Fibroblast of lung (primary cell): ENCODE measurements at regions not wholly inside any gene's neighbourhood (a gene's known extent, or its start where the extent isn't known, plus 50 kb on each side); places are given as distances from the start of the nearest gene placed in this dataset.

Experiments
- DNase-seq, 2 donors: peaks; one replicate each; pipeline versions ENCODE4 v3.0.0 to v3.0.0-alpha.2; 2010; ENCODE audit warnings: low read depth in 2 of 2
- H2AFZ ChIP-seq: 2 replicates; pipeline ENCODE4 v1.5.1; 2012; ENCODE audit warnings: low read length, control low read depth, inconsistent platforms
- H3K27ac ChIP-seq: 2 replicates; pipeline ENCODE4 v1.5.1; 2011; ENCODE audit warnings: low read length, control low read depth; ENCODE audit not compliant: insufficient read depth
- H3K27me3 ChIP-seq: 2 replicates; pipeline ENCODE4 v1.5.1; 2011; ENCODE audit warnings: mild to moderate bottlenecking, low read length; ENCODE audit not compliant: control insufficient read depth, insufficient read depth
- H3K36me3 ChIP-seq: 2 replicates; pipeline ENCODE4 v1.5.1; 2011; ENCODE audit warnings: low read length; ENCODE audit not compliant: control insufficient read depth, insufficient read depth
- H3K4me1 ChIP-seq: 2 replicates; pipeline ENCODE4 v1.5.1; 2011; ENCODE audit warnings: low read length; ENCODE audit not compliant: control insufficient read depth, insufficient read depth; ENCODE audit errors: extremely low read depth
- H3K4me2 ChIP-seq: 2 replicates; pipeline ENCODE4 v1.5.1; 2011; ENCODE audit warnings: low read length, control low read depth; ENCODE audit not compliant: insufficient read depth; ENCODE audit errors: extremely low read depth
- H3K4me3 ChIP-seq, 4 experiments: fragments of 200-600 bp in 1 of 4; sonication (generic) in 1 of 4; replicated peaks in 1 of 4; 2 replicates each; pipeline ENCODE4 v1.5.1; 2011 to 2016; ENCODE audit warnings: low read length in 4 of 4, low read depth in 3 of 4, mild to moderate bottlenecking in 3 of 4, control low read depth in 2 of 4, inconsistent platforms in 1 of 4, mixed read lengths in 1 of 4; ENCODE audit not compliant: insufficient read depth in 1 of 4; ENCODE audit errors: control extremely low read depth in 1 of 4
- H3K79me2 ChIP-seq: 2 replicates; pipeline ENCODE4 v1.5.1; 2012; ENCODE audit warnings: mild to moderate bottlenecking, low read length, inconsistent platforms; ENCODE audit not compliant: control insufficient read depth, insufficient read depth
- H3K9ac ChIP-seq: 2 replicates; pipeline ENCODE4 v1.5.1; 2011; ENCODE audit warnings: mild to moderate bottlenecking, low read length, control low read depth; ENCODE audit not compliant: insufficient read depth
- H3K9me3 ChIP-seq: 2 replicates; pipeline ENCODE4 v1.5.1; 2012; ENCODE audit warnings: low read depth, low read length; ENCODE audit not compliant: control insufficient read depth, insufficient read depth
- H4K20me1 ChIP-seq: 2 replicates; pipeline ENCODE4 v1.5.1; 2011; ENCODE audit warnings: low read length; ENCODE audit not compliant: control insufficient read depth, insufficient read depth; ENCODE audit errors: extremely low read depth
- CTCF ChIP-seq, 2 donors: IDR thresholded peaks in 1 of 2; conservative IDR thresholded peaks in 1 of 2; 1 replicate in 1 of 2; 2 replicates in 1 of 2; pipeline ENCODE4 v1.5.1; 2011 to 2012; ENCODE audit warnings: low read length in 2 of 2, control low read depth in 1 of 2, inconsistent platforms in 1 of 2, low read depth in 1 of 2, mild to moderate bottlenecking in 1 of 2
- EZH2 ChIP-seq: IDR thresholded peaks from 2 replicates; pipeline ENCODE4 v1.5.1; 2012; ENCODE audit warnings: low read length, control low read depth, mild to moderate bottlenecking; ENCODE audit errors: missing control alignments

DNA sequence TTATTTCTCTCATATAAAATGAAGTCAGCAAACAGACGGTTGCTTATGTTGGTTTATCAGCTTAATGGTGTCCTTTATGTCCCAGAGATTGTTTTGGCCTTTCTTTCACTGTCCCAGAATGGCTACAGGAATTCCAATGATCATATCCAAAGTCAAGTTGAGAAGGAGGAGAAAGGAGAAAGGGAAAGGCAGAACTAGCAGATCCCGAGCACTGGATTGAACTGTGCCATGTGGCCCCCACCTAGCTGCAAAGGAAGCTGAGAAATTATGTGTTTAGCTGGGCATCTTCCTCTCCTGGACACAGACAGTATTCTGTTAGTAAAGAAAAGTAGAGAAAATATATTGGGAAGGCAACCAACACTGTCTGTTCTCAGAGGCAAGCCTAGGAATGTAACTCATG, 90.7 kb upstream of the ANO4 start:
- Histone ChIP-seq H3K4me1 (peaks cover 4% of the 10 kb centered on the region), H3K4me3 (no peak overlapping the region), H4K20me1 (no peaks in the 10 kb centered on the region), H3K36me3 (no peaks in the 10 kb centered on the region), H3K9me3 (no peaks in the 10 kb centered on the region), H3K4me2 (no peak overlapping the region), H3K27me3 (no peaks in the 10 kb centered on the region), H3K79me2 (no peaks in the 10 kb centered on the region), H2AFZ (no peak overlapping the region), H3K9ac (no peak overlapping the region), H3K27ac (no peak overlapping the region)
- TF ChIP-seq CTCF (conservative IDR thresholded peaks at IDR 0.05 in 1 of 2, IDR thresholded peaks at IDR 0.05 in 1 of 2; ENCODE audit: low read depth in 1 of 2, low read length in 2 of 2) (no peak), EZH2 (no peak)
- no peak for DNase-seq

GRCh38 chr12:100706033-100706432, 88.5 kb upstream of the ANO4 start:
- H4K20me1 ChIP-seq: no peaks in the 10 kb centered on the region
- peak overlapping the region; percentile 75 for H2AFZ ChIP-seq
- TF ChIP-seq EZH2 (no peak), CTCF (conservative IDR thresholded peaks at IDR 0.05 in 1 of 2, IDR thresholded peaks at IDR 0.05 in 1 of 2; ENCODE audit: low read depth in 1 of 2, low read length in 2 of 2) (no peak)
- peak overlapping the region; percentile 62 for H3K4me2 ChIP-seq
- peaks cover 4% of the 10 kb centered on the region for H3K4me1 ChIP-seq
- no peaks in the 10 kb centered on the region for H3K36me3 ChIP-seq
- no peaks in the 10 kb centered on the region for H3K27me3 ChIP-seq
- H3K9ac ChIP-seq: no peak overlapping the region
- H3K27ac ChIP-seq: peak overlapping the region; percentile 89
- no peaks in the 10 kb centered on the region for H3K9me3 ChIP-seq
- H3K4me3 ChIP-seq: no peak overlapping the region
- DNase-seq: peak; percentile 81 to 86
- no peaks in the 10 kb centered on the region for H3K79me2 ChIP-seq

GRCh38 chr12:100708591-100708990, 86.0 kb upstream of the ANO4 start:
- no peak overlapping the region for H2AFZ ChIP-seq
- H3K4me1 ChIP-seq: peaks cover 4% of the 10 kb centered on the region
- H3K9me3 ChIP-seq: no peaks in the 10 kb centered on the region
- no peak overlapping the region for H3K9ac ChIP-seq
- H3K4me3 ChIP-seq: no peak overlapping the region
- no peak for DNase-seq
- no peaks in the 10 kb centered on the region for H3K36me3 ChIP-seq
- H3K79me2 ChIP-seq: no peaks in the 10 kb centered on the region
- H3K27me3 ChIP-seq: no peaks in the 10 kb centered on the region
- H4K20me1 ChIP-seq: no peaks in the 10 kb centered on the region
- no peak overlapping the region for H3K4me2 ChIP-seq
- TF ChIP-seq EZH2 (no peak), CTCF (conservative IDR thresholded peaks at IDR 0.05 in 1 of 2, IDR thresholded peaks at IDR 0.05 in 1 of 2; ENCODE audit: low read depth in 1 of 2, low read length in 2 of 2) (no peak)
- no peak overlapping the region for H3K27ac ChIP-seq
